Neuronal stem cell (in vitro differentiated cells): ENCODE measurements at regions not wholly inside any gene's neighbourhood (a gene's known extent, or its start where the extent isn't known, plus 50 kb on each side); places are given as distances from the start of the nearest gene placed in this dataset.
A peak's percentile ranks its signal among the peaks of the same experiment; 100 is the strongest.

Experiments used
- DNase-seq: peaks from one replicate; pipeline ENCODE4 v3.0.0-alpha.2; 2013; ENCODE audit warnings: low spot score
- H2AFZ ChIP-seq: one replicate; pipeline ENCODE4 v1.6.1; 2013; ENCODE audit warnings: mild to moderate bottlenecking, low read length, inconsistent platforms
- H2AK5ac ChIP-seq: 2 replicates; pipeline ENCODE4 v1.6.1; 2013; ENCODE audit warnings: low read depth, mild to moderate bottlenecking, inconsistent platforms, low read length, moderate library complexity, mixed read lengths
- H2BK120ac ChIP-seq: 2 replicates; pipeline ENCODE4 v1.6.1; 2013; ENCODE audit warnings: low read depth, mild to moderate bottlenecking, inconsistent platforms, low read length, moderate library complexity, mixed read lengths
- H2BK12ac ChIP-seq: one replicate; pipeline ENCODE4 v1.6.1; 2013; ENCODE audit warnings: low read length, inconsistent platforms
- H2BK15ac ChIP-seq: 2 replicates; pipeline ENCODE4 v1.6.1; 2013; ENCODE audit warnings: mild to moderate bottlenecking, low read length, inconsistent platforms, mixed read lengths
- H2BK5ac ChIP-seq: one replicate; pipeline ENCODE4 v1.6.1; 2013; ENCODE audit warnings: inconsistent platforms, mild to moderate bottlenecking, low read length, moderate library complexity
- H3K14ac ChIP-seq: one replicate; pipeline ENCODE4 v1.6.1; 2013; ENCODE audit warnings: low read length, inconsistent platforms
- H3K18ac ChIP-seq: 2 replicates; pipeline ENCODE4 v1.6.1; 2013; ENCODE audit warnings: low read length, inconsistent platforms
- H3K23ac ChIP-seq: 2 replicates; pipeline ENCODE4 v1.6.1; 2013; ENCODE audit warnings: low read depth, mild to moderate bottlenecking, mixed read lengths, low read length, inconsistent platforms; ENCODE audit not compliant: poor library complexity
- H3K27ac ChIP-seq: replicated peaks from 3 replicates; pipeline ENCODE4 v1.5.1; 2013; ENCODE audit warnings: low read length, inconsistent platforms
- H3K27me3 ChIP-seq, 3 experiments: 2 replicates each; pipeline ENCODE4 v1.6.1; 2013; ENCODE audit warnings: low read length in 3 of 3, mild to moderate bottlenecking in 2 of 3, inconsistent platforms in 1 of 3, low read depth in 1 of 3, mixed read lengths in 1 of 3, moderate library complexity in 1 of 3; ENCODE audit not compliant: control insufficient read depth in 3 of 3, insufficient read depth in 3 of 3
- H3K36me3 ChIP-seq, 2 donors: replicated peaks in 1 of 2; 2 replicates each; pipeline ENCODE4 v1.6.1; 2013; ENCODE audit warnings: low read length in 2 of 2; ENCODE audit not compliant: control insufficient read depth in 2 of 2, insufficient read depth in 2 of 2
- H3K4ac ChIP-seq: 2 replicates; pipeline ENCODE4 v1.6.1; 2013; ENCODE audit warnings: inconsistent platforms, mild to moderate bottlenecking, low read length, moderate library complexity
- H3K4me1 ChIP-seq, 2 donors: 1 replicate in 1 of 2; 2 replicates in 1 of 2; pipeline ENCODE4 v1.6.1; 2013; ENCODE audit warnings: low read length in 2 of 2, low read depth in 1 of 2; ENCODE audit not compliant: control insufficient read depth in 2 of 2, insufficient read depth in 1 of 2
- H3K4me2 ChIP-seq: one replicate; pipeline ENCODE4 v1.6.1; 2013; ENCODE audit warnings: mild to moderate bottlenecking, low read length, inconsistent platforms; ENCODE audit not compliant: insufficient read depth, poor library complexity, severe bottlenecking
- H3K4me3 ChIP-seq, 2 donors: 2 replicates each; pipeline ENCODE4 v1.5.1; 2013; ENCODE audit warnings: low read length in 2 of 2, mild to moderate bottlenecking in 2 of 2, inconsistent platforms in 1 of 2, moderate library complexity in 1 of 2
- H3K79me1 ChIP-seq: one replicate; pipeline ENCODE4 v1.6.1; 2013; ENCODE audit warnings: low read depth, mild to moderate bottlenecking, inconsistent platforms, low read length, moderate library complexity
- H3K9ac ChIP-seq: one replicate; pipeline ENCODE4 v1.6.1; 2013; ENCODE audit warnings: mild to moderate bottlenecking, low read depth, low read length, inconsistent platforms; ENCODE audit not compliant: poor library complexity
- H3K9me3 ChIP-seq, 2 donors: replicated peaks in 1 of 2; 2 replicates each; pipeline versions ENCODE3 to v1.6.1; 2013; ENCODE audit warnings: low read length in 2 of 2, mild to moderate bottlenecking in 2 of 2, inconsistent platforms in 1 of 2, low read depth in 1 of 2, mixed read lengths in 1 of 2, moderate library complexity in 1 of 2; ENCODE audit not compliant: control insufficient read depth in 2 of 2, insufficient read depth in 1 of 2
- H4K8ac ChIP-seq: one replicate; pipeline ENCODE4 v1.6.1; 2013; ENCODE audit warnings: low read depth, mild to moderate bottlenecking, inconsistent platforms, low read length, moderate library complexity
- H4K91ac ChIP-seq: one replicate; pipeline ENCODE4 v1.6.1; 2013; ENCODE audit warnings: low read length, low read depth, mild to moderate bottlenecking, inconsistent platforms; ENCODE audit not compliant: poor library complexity
- WGBS, 2 donors: extraction: QIAGEN DNeasy Blood & Tissue Kit; methylation state at CpG; one replicate each; pipeline ENCODE4 v1.1.7; 2013; ENCODE audit warnings: missing lambda C conversion rate in 2 of 2, mixed read lengths in 1 of 2; ENCODE audit not compliant: insufficient read length in 2 of 2, insufficient replicate concordance in 1 of 2; ENCODE audit errors: extremely low coverage in 2 of 2; 5-methylcytosine and 5-hydroxymethylcytosine counted together

DNA sequence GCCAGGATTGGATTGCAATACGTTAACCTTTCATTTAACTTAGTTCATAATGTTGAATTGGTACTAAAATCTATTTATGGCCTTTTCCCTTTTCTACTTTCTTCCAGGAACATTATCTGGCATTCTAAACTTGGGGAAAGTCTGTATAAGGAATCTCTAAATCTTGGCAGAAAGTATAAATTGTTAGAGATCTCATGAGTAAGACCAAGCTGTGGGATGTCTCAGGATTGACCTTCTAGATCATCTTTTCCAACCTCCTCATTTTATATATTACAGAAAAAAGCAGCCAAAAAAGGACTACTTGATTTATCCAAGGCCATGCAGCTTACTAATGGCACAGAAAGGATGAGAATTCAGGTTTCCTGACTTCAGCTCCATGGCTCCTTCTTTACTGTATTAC lies 598.3 kb downstream of the INHBA start:
- Histone ChIP-seq H2AK5ac (no peak overlapping the region), H3K79me1 (no peaks in the 10 kb centered on the region), H3K27ac (no peak overlapping the region), H3K18ac (no peak overlapping the region), H3K4me1 (no peaks in the 10 kb centered on the region), H3K4ac (no peak overlapping the region), H2BK5ac (no peak overlapping the region), H4K91ac (no peak overlapping the region), H3K4me3 (no peak overlapping the region), H3K14ac (no peak overlapping the region), H3K4me2 (no peak overlapping the region), H4K8ac (no peak overlapping the region), H2BK15ac (no peak overlapping the region), H2BK120ac (no peak overlapping the region), H3K36me3 (no peaks in the 10 kb centered on the region), H2BK12ac (no peak overlapping the region), H2AFZ (no peak overlapping the region), H3K27me3 (no peaks in the 10 kb centered on the region), H3K9me3 (no peaks in the 10 kb centered on the region), H3K23ac (no peak overlapping the region), H3K9ac (no peak overlapping the region)
- WGBS, 2 donors, result no CpG with 5 or more reads among the region's 1 CpG
- no peak for DNase-seq

DNA sequence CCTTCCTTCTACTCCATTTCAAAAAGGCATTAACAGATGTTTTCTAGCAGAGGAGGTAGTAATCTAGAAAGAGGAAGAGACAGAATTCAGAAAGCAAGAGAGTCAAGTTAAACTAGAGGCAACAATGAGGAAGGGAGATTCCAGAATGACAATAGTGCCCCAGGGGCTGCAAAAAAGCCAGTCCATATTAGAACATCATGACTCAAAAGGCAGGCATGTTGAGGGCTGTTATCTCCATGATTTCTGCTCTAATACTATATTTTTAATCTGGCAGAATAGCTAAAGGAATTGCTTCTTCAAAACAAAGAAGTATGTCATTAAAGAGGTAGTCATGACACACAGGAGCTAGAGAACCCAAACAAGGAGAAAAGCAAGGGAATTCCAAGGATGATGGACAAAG lies 599.6 kb downstream of the INHBA start:
- Histone ChIP-seq H3K4ac (no peak overlapping the region), H3K4me1 (no peaks in the 10 kb centered on the region), H3K27ac (no peak overlapping the region), H3K18ac (no peak overlapping the region), H3K4me3 (no peak overlapping the region), H3K9me3 (no peaks in the 10 kb centered on the region), H2BK120ac (no peak overlapping the region), H2BK5ac (no peak overlapping the region), H3K14ac (no peak overlapping the region), H2AFZ (no peak overlapping the region), H2BK12ac (no peak overlapping the region), H3K23ac (no peak overlapping the region), H3K79me1 (no peaks in the 10 kb centered on the region), H3K27me3 (no peaks in the 10 kb centered on the region), H2AK5ac (no peak overlapping the region), H3K9ac (no peak overlapping the region), H4K91ac (no peak overlapping the region), H3K36me3 (no peaks in the 10 kb centered on the region), H2BK15ac (no peak overlapping the region), H4K8ac (no peak overlapping the region), H3K4me2 (no peak overlapping the region)
- no peak for DNase-seq

DNA sequence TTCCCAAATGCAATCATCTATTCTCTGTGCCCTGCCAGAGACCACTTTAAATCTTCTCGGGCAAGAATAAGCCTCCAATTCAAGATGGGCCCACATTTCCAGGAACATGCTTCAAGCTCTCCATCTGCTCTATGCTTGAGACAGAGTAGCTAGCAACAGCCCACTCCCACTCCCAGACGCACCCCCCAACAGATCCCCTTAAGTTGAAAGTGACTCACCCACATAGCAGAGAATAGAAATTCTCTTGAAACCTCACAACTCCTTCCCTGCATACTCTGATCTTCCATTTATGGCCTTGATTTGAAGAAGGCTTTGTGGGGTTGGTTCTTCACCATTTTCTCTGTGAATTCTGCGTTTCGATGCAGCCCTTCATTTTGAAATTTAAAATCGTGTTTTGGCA lies 604.0 kb downstream of the INHBA start:
- no peak for DNase-seq
- Histone ChIP-seq H4K8ac (no peak overlapping the region), H2AFZ (peak overlapping the region; percentile 37), H3K4me3 (no peak overlapping the region), H3K4ac (no peak overlapping the region), H3K27me3 (no peaks in the 10 kb centered on the region), H2AK5ac (no peak overlapping the region), H3K36me3 (no peaks in the 10 kb centered on the region), H3K9me3 (no peaks in the 10 kb centered on the region), H3K4me1 (peaks cover 0 to 1% of the 10 kb centered on the region in 2 donors), H2BK120ac (no peak overlapping the region), H3K18ac (no peak overlapping the region), H3K14ac (no peak overlapping the region), H3K23ac (no peak overlapping the region), H2BK5ac (no peak overlapping the region), H2BK15ac (no peak overlapping the region), H3K9ac (no peak overlapping the region), H3K79me1 (no peaks in the 10 kb centered on the region), H4K91ac (no peak overlapping the region), H3K27ac (no peak overlapping the region), H2BK12ac (no peak overlapping the region), H3K4me2 (no peak overlapping the region)
- WGBS, 2 donors, result no CpG with 5 or more reads among the region's 5 CpGs

DNA sequence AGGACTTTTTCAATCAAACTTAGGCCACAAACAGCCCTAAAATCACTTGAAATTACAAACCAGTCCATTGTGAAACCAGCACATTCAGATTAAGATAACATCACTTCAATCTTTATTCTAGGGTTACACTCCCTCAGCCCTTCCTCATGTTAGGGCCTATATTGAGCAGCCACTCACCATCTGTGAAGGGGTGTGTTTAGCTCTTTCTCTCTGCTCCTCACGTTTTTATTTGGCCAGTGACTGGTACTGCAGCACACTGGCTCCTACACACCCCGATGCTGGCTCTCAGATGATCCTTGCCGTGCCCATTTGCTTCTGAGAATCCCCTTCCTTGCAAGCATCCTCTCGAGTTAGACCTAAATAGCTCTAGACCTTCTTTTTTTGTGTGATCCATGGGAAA lies 604.5 kb downstream of the INHBA start:
- Histone ChIP-seq H2AK5ac (no peak overlapping the region), H3K4me3 (no peak overlapping the region), H2BK5ac (no peak overlapping the region), H3K27me3 (no peaks in the 10 kb centered on the region), H3K14ac (no peak overlapping the region), H4K8ac (no peak overlapping the region), H3K4me1 (peaks cover 0 to 3% of the 10 kb centered on the region in 2 donors), H2BK15ac (no peak overlapping the region), H3K4ac (no peak overlapping the region), H3K9ac (no peak overlapping the region), H3K18ac (no peak overlapping the region), H2BK120ac (no peak overlapping the region), H3K36me3 (no peaks in the 10 kb centered on the region), H3K9me3 (no peaks in the 10 kb centered on the region), H3K27ac (no peak overlapping the region), H3K4me2 (no peak overlapping the region), H2AFZ (peak overlapping the region; percentile 37), H3K79me1 (no peaks in the 10 kb centered on the region), H3K23ac (no peak overlapping the region), H2BK12ac (no peak overlapping the region), H4K91ac (no peak overlapping the region)
- no CpG with 5 or more reads among the region's 4 CpGs for WGBS, 2 donors
- DNase-seq, result no peak
